Testis (tissue), 2 donors: ENCODE measurements at regions not wholly inside any gene's neighbourhood (a gene's known extent, or its start where the extent isn't known, plus 50 kb on each side); places are given as distances from the start of the nearest gene placed in this dataset.

Experiments used
- POLR2A ChIP-seq: fragments of 450-650 bp; IDR thresholded peaks from one replicate; pipeline ENCODE4 v1.6.1; 2017; ENCODE audit warnings: antibody characterized with exemption, mild to moderate bottlenecking, moderate library complexity
- TF ChIP-seq, protein P1 (sequence below), 3 experiments: fragments of 450-650 bp in 2 of 3; fragments of 200-600 bp in 1 of 3; sonication (generic) in 1 of 3; IDR thresholded peaks; one replicate each; pipeline ENCODE4 v1.5.1; 2016 to 2019; ENCODE audit warnings: antibody characterized with exemption in 3 of 3, mild to moderate bottlenecking in 2 of 3, moderate library complexity in 1 of 3

DNA sequence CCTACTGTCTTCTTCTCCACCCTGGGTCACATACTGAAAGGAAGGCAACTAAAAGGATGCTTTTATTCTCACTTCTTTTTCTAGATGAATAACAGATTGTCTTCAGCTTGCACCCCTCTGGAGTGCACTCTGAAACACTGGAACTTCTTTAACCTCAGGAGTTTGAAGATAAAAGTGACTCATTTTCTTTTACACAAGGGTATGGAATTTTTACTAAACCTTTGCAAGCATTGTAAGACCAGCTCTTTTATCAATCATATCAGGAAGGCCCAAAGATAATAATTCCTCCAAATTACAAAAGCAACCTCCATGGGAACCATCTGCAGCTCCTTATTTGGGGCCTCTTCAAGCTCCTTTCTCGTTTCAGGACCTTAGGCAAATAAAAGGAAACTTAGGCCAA, 193.5 kb upstream of the KIF2B start:
- TF ChIP-seq, protein P1, sequence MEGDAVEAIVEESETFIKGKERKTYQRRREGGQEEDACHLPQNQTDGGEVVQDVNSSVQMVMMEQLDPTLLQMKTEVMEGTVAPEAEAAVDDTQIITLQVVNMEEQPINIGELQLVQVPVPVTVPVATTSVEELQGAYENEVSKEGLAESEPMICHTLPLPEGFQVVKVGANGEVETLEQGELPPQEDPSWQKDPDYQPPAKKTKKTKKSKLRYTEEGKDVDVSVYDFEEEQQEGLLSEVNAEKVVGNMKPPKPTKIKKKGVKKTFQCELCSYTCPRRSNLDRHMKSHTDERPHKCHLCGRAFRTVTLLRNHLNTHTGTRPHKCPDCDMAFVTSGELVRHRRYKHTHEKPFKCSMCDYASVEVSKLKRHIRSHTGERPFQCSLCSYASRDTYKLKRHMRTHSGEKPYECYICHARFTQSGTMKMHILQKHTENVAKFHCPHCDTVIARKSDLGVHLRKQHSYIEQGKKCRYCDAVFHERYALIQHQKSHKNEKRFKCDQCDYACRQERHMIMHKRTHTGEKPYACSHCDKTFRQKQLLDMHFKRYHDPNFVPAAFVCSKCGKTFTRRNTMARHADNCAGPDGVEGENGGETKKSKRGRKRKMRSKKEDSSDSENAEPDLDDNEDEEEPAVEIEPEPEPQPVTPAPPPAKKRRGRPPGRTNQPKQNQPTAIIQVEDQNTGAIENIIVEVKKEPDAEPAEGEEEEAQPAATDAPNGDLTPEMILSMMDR (IDR thresholded peaks at IDR 0.05) = no peak
- no peak for TF ChIP-seq POLR2A
